Inflammatory macrophage treated with lipopolysaccharide for 1 hour (primary cell): ENCODE measurements at regions not wholly inside any gene's neighbourhood (a gene's known extent, or its start where the extent isn't known, plus 50 kb on each side); places are given as distances from the start of the nearest gene placed in this dataset.
"Not testable (repeated sequence)": the region's sequence is repeated elsewhere in the genome, so short reads cannot be mapped to it uniquely, and the experiment has no call there.

Experiments
- DNase-seq, 2 donors: peaks; one replicate each; pipeline ENCODE4 v3.0.0-alpha.2; 2020 to 2022

DNA sequence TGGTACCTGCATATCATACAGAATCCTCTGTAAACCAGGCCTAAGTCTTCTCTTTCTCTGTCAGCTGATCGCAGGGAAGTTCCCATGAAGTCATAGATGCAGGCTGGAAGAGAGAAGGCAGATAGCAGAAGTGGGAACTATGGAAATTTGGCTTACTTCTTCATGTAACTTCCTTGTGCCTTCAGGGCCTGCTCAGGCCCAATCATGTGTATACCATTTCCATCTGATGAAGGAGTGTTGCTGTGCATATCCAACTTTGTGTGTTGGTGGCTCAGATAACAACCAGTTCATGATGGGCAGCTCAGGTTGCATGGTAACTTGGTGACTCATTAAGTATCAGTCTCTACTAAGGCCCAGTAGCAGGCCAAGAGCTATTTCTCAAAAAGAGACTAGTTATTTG is 53.1 kb upstream of the CEP295 start:
- peak; percentile 83 to 95 for DNase-seq

GRCh38 chr11:93606721-93607120 is 54.8 kb upstream of the CEP295 start:
- no peak for DNase-seq

- DNase-seq: no peak
Observed at GRCh38 chr11:93606314-93606713, 55.2 kb upstream of the CEP295 start.

- DNase-seq: no peak
Observed at GRCh38 chr11:93605642-93606041, 55.8 kb upstream of the CEP295 start.

GRCh38 chr11:93604008-93604660 is 57.3 kb upstream of the CEP295 start:
- peak; percentile 82 to 87 for DNase-seq

- DNase-seq: no peak
Observed at GRCh38 chr11:93603225-93604007, 58.1 kb upstream of the CEP295 start.

GRCh38 chr11:93596171-93596570 is 53.0 kb upstream of the SMCO4 start:
- DNase-seq: not testable (repeated sequence)
